ENCODE measurements at regions not wholly inside any gene's neighbourhood (a gene's known extent, or its start where the extent isn't known, plus 50 kb on each side); places are given as distances from the start of the nearest gene placed in this dataset.

GRCh38 chr4:126058596-126058995 lies 743.8 kb downstream of the FAT4 start:
- TF ChIP-seq ZMAT4 (CRISPR knock-in tag; IDR thresholded peaks at IDR 0.05) (no peak), CTCF (IDR thresholded peaks at IDR 0.05) (no peak), FOXK1 (CRISPR knock-in tag; IDR thresholded peaks at IDR 0.05) (no peak), JUN (CRISPR knock-in tag; IDR thresholded peaks at IDR 0.05) (no peak), ZNF121 (CRISPR knock-in tag; IDR thresholded peaks at IDR 0.05) (no peak), PREB (CRISPR knock-in tag; IDR thresholded peaks at IDR 0.05; ENCODE audit: borderline replicate concordance) (no peak), ZNF263 (CRISPR knock-in tag; IDR thresholded peaks at IDR 0.05; ENCODE audit: low read depth) (no peak), HMGXB4 (CRISPR knock-in tag; IDR thresholded peaks at IDR 0.05) (no peak), FOXP4 (CRISPR knock-in tag; IDR thresholded peaks at IDR 0.05) (no peak), KAT7 (CRISPR knock-in tag; IDR thresholded peaks at IDR 0.05; ENCODE audit: borderline replicate concordance) (no peak), NFE2L1 (CRISPR knock-in tag; IDR thresholded peaks at IDR 0.05) (no peak), CREB1 (CRISPR knock-in tag; IDR thresholded peaks at IDR 0.05) (no peak)
- TF ChIP-seq, protein P1, sequence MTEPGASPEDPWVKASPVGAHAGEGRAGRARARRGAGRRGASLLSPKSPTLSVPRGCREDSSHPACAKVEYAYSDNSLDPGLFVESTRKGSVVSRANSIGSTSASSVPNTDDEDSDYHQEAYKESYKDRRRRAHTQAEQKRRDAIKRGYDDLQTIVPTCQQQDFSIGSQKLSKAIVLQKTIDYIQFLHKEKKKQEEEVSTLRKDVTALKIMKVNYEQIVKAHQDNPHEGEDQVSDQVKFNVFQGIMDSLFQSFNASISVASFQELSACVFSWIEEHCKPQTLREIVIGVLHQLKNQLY (CRISPR knock-in tag; IDR thresholded peaks at IDR 0.05), result no peak
